ENCODE measurements at regions not wholly inside any gene's neighbourhood (a gene's known extent, or its start where the extent isn't known, plus 50 kb on each side); places are given as distances from the start of the nearest gene placed in this dataset.

DNA sequence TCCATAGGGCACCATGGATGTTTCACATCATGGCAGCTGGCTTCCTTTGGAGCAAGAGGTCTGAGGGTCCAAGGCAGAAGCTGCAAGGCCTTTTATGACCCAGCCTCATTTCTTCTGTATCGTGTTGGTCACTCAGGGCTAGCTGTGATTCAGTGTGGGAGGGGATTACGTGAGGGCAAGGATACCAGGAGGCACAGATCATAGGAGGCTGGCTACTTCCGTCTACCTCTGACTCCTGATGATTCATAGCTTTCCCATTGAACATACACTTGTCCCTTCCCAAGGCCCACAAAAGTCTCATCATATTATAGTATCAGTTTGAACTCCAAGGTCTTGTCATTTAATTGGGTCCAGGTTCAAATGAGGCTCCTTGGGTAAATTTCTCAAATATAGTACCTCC lies 135.3 kb upstream of the ZBED5 start (continued):
- TF ChIP-seq, protein P1, sequence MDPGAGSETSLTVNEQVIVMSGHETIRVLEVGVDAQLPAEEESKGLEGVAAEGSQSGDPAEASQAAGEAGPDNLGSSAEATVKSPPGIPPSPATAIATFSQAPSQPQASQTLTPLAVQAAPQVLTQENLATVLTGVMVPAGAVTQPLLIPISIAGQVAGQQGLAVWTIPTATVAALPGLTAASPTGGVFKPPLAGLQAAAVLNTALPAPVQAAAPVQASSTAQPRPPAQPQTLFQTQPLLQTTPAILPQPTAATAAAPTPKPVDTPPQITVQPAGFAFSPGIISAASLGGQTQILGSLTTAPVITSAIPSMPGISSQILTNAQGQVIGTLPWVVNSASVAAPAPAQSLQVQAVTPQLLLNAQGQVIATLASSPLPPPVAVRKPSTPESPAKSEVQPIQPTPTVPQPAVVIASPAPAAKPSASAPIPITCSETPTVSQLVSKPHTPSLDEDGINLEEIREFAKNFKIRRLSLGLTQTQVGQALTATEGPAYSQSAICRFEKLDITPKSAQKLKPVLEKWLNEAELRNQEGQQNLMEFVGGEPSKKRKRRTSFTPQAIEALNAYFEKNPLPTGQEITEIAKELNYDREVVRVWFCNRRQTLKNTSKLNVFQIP (CRISPR knock-in tag; IDR thresholded peaks at IDR 0.05; ENCODE audit: borderline replicate concordance, low read depth): no peak

- TF ChIP-seq ZNF565 (CRISPR knock-in tag; conservative IDR thresholded peaks at IDR 0.05; ENCODE audit: low read depth) (no peak), ARNTL (CRISPR knock-in tag; IDR thresholded peaks at IDR 0.05; ENCODE audit: borderline replicate concordance, low read depth) (no peak)
- ATAC-seq: no peak
Observed at GRCh38 chr11:10991393-10991792, 133.5 kb upstream of the ZBED5 start.

- TF ChIP-seq TOX (CRISPR knock-in tag; IDR thresholded peaks at IDR 0.05; ENCODE audit: borderline replicate concordance): no peak
- ATAC-seq: no peak
Observed at GRCh38 chr11:10990637-10991193, 132.9 kb upstream of the ZBED5 start.

DNA sequence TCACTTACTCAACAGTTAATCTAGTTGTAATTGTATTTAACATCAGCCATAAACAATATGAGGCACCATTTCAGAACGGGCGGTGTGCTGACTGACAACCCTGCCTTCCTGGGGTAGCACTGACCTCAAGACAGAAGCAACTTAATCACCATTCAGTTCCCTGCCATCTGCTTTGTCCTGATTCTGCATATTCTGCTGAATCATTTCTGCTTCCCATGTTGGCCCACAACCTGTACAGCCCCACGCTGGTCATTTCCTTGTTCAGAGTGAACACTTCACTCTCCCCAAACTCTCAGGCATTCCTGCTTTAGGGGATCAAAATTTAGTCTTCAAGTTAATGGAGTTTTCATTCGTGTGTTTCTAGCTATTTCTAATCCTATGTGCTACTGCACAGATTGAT lies 132.3 kb upstream of the ZBED5 start:
- ATAC-seq: no peak
- TF ChIP-seq PPARA (CRISPR knock-in tag; IDR thresholded peaks at IDR 0.05; ENCODE audit: borderline replicate concordance) (no peak), OSR1 (CRISPR knock-in tag; IDR thresholded peaks at IDR 0.05) (no peak), ARNTL (CRISPR knock-in tag; IDR thresholded peaks at IDR 0.05; ENCODE audit: borderline replicate concordance, low read depth) (no peak), ESRRG (CRISPR knock-in tag; IDR thresholded peaks at IDR 0.05) (no peak), ZFP3 (CRISPR knock-in tag; IDR thresholded peaks at IDR 0.05) (no peak), ISL1 (CRISPR knock-in tag; IDR thresholded peaks at IDR 0.05) (no peak), CSDC2 (CRISPR knock-in tag; IDR thresholded peaks at IDR 0.05) (no peak), RARB (CRISPR knock-in tag; IDR thresholded peaks at IDR 0.05) (no peak), GLIS3 (CRISPR knock-in tag; IDR thresholded peaks at IDR 0.05) (no peak), ZC3H10 (CRISPR knock-in tag; IDR thresholded peaks at IDR 0.05) (no peak), ZNF565 (CRISPR knock-in tag; conservative IDR thresholded peaks at IDR 0.05; ENCODE audit: low read depth) (no peak), ZNF8 (CRISPR knock-in tag; IDR thresholded peaks at IDR 0.05) (no peak), TCF4 (CRISPR knock-in tag; IDR thresholded peaks at IDR 0.05; ENCODE audit: borderline replicate concordance) (no peak)
- TF ChIP-seq, protein P1 (CRISPR knock-in tag; IDR thresholded peaks at IDR 0.05; ENCODE audit: borderline replicate concordance, low read depth): no peak

DNA sequence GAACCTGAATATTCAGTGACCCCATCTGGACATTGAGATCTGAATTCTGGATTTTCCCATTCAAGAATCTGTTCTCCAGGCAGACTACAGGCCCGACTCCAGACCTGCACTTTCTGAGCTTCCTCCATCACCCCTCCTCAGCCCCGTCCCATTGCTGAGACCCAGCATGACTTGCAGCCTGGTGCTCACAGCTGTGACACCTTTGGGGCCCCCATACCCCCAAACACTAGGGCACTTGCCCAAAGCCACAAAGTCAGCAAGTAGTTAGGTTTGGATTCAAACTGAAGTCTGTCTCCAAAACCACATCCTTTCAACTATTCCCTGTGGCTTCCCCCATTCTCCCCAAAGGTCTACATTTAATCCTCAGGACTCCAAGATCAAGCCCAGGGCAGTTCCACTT lies 128.2 kb upstream of the ZBED5 start:
- ATAC-seq: no peak
- TF ChIP-seq CSDC2 (CRISPR knock-in tag; IDR thresholded peaks at IDR 0.05) (no peak), SNAI2 (CRISPR knock-in tag; IDR thresholded peaks at IDR 0.05) (no peak), ZFP3 (CRISPR knock-in tag; IDR thresholded peaks at IDR 0.05) (no peak), ZFP30 (CRISPR knock-in tag; IDR thresholded peaks at IDR 0.05) (no peak), ZNF8 (CRISPR knock-in tag; IDR thresholded peaks at IDR 0.05) (no peak), PPARA (CRISPR knock-in tag; IDR thresholded peaks at IDR 0.05; ENCODE audit: borderline replicate concordance) (no peak), BACH2 (CRISPR knock-in tag; IDR thresholded peaks at IDR 0.05; ENCODE audit: borderline replicate concordance) (no peak), ZNF565 (CRISPR knock-in tag; conservative IDR thresholded peaks at IDR 0.05; ENCODE audit: low read depth) (no peak), CSRNP3 (CRISPR knock-in tag; IDR thresholded peaks at IDR 0.05) (no peak), RARB (CRISPR knock-in tag; IDR thresholded peaks at IDR 0.05) (no peak), CREB5 (CRISPR knock-in tag; IDR thresholded peaks at IDR 0.05; ENCODE audit: low read depth) (no peak), ZNF70 (CRISPR knock-in tag; IDR thresholded peaks at IDR 0.05) (no peak), TCF4 (CRISPR knock-in tag; IDR thresholded peaks at IDR 0.05; ENCODE audit: borderline replicate concordance) (no peak), ISL1 (CRISPR knock-in tag; IDR thresholded peaks at IDR 0.05) (no peak), GLIS3 (CRISPR knock-in tag; IDR thresholded peaks at IDR 0.05) (no peak), OSR1 (CRISPR knock-in tag; IDR thresholded peaks at IDR 0.05) (no peak)
- TF ChIP-seq, protein P2, sequence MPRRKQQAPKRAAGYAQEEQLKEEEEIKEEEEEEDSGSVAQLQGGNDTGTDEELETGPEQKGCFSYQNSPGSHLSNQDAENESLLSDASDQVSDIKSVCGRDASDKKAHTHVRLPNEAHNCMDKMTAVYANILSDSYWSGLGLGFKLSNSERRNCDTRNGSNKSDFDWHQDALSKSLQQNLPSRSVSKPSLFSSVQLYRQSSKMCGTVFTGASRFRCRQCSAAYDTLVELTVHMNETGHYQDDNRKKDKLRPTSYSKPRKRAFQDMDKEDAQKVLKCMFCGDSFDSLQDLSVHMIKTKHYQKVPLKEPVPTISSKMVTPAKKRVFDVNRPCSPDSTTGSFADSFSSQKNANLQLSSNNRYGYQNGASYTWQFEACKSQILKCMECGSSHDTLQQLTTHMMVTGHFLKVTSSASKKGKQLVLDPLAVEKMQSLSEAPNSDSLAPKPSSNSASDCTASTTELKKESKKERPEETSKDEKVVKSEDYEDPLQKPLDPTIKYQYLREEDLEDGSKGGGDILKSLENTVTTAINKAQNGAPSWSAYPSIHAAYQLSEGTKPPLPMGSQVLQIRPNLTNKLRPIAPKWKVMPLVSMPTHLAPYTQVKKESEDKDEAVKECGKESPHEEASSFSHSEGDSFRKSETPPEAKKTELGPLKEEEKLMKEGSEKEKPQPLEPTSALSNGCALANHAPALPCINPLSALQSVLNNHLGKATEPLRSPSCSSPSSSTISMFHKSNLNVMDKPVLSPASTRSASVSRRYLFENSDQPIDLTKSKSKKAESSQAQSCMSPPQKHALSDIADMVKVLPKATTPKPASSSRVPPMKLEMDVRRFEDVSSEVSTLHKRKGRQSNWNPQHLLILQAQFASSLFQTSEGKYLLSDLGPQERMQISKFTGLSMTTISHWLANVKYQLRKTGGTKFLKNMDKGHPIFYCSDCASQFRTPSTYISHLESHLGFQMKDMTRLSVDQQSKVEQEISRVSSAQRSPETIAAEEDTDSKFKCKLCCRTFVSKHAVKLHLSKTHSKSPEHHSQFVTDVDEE (CRISPR knock-in tag; IDR thresholded peaks at IDR 0.05): no peak
- TF ChIP-seq, protein P3, sequence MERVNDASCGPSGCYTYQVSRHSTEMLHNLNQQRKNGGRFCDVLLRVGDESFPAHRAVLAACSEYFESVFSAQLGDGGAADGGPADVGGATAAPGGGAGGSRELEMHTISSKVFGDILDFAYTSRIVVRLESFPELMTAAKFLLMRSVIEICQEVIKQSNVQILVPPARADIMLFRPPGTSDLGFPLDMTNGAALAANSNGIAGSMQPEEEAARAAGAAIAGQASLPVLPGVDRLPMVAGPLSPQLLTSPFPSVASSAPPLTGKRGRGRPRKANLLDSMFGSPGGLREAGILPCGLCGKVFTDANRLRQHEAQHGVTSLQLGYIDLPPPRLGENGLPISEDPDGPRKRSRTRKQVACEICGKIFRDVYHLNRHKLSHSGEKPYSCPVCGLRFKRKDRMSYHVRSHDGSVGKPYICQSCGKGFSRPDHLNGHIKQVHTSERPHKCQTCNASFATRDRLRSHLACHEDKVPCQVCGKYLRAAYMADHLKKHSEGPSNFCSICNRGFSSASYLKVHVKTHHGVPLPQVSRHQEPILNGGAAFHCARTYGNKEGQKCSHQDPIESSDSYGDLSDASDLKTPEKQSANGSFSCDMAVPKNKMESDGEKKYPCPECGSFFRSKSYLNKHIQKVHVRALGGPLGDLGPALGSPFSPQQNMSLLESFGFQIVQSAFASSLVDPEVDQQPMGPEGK (CRISPR knock-in tag; IDR thresholded peaks at IDR 0.05; ENCODE audit: borderline replicate concordance): no peak

All from SK-N-SH treated with all-trans-retinoic acid at 6 μM for 48 hours (cell line).